ENCODE measurements at regions not wholly inside any gene's neighbourhood (a gene's known extent, or its start where the extent isn't known, plus 50 kb on each side); places are given as distances from the start of the nearest gene placed in this dataset.
A peak's percentile ranks its signal among the peaks of the same experiment; 100 is the strongest.

- DNase-seq (ENCODE audit: insufficient read length), result no peak
- TF ChIP-seq POLR2A (IDR thresholded peaks at IDR 0.05; ENCODE audit: low read depth, low read length) (no peak), TAF1 (IDR thresholded peaks at IDR 0.05; ENCODE audit: borderline replicate concordance, low read depth, low read length) (no peak), POLR2AphosphoS5 (IDR thresholded peaks at IDR 0.05; ENCODE audit: low read depth, low read length) (no peak)
- no peak for FAIRE-seq
Measured at GRCh38 chr21:16324630-16325029, 594.8 kb downstream of the USP25 start.

DNA sequence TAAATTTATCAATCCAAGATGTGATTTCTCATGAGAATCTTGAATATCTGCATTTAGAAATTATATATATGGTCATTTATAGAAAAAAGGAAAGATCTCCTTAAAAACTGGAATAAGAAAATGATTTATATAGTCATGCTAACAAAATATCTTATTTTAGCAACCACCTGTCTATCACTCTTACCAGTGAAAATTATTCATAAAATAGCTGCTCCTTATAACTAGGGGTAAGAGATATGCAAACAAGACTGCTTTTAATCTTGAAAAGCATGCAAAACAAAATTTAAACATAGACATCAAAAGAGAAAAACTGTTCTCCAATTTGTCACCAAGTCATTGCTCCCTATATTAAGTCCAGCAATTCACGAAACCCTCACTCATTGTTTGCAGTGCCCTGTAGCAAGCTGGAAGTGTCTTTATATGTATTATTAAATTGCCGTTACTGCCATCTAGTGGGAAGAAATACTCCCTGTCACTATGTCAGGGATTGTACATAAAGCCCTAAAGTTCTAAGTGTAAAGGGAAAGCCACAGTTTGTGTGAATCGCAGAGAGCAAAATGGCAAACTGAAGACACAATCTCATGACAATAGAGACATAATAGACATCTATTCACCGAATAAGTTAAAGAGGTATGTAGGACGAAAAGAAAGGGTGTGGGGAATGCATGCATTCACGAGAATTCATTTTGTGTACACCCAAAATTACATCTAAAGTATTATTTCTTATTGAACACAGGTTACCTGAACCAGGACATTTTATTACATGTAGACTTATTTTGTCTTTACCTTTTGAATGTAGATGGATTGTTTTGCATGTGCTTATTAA is 600.5 kb downstream of the USP25 start:
- DNase-seq (ENCODE audit: insufficient read length) (no peak), FAIRE-seq (peak; percentile 33)
- TF ChIP-seq POLR2AphosphoS5 (IDR thresholded peaks at IDR 0.05; ENCODE audit: low read depth, low read length), result no peak
- TF ChIP-seq POLR2A (IDR thresholded peaks at IDR 0.05; ENCODE audit: low read depth, low read length), result no peak
- no peak for TF ChIP-seq TAF1 (IDR thresholded peaks at IDR 0.05; ENCODE audit: borderline replicate concordance, low read depth, low read length)

DNA sequence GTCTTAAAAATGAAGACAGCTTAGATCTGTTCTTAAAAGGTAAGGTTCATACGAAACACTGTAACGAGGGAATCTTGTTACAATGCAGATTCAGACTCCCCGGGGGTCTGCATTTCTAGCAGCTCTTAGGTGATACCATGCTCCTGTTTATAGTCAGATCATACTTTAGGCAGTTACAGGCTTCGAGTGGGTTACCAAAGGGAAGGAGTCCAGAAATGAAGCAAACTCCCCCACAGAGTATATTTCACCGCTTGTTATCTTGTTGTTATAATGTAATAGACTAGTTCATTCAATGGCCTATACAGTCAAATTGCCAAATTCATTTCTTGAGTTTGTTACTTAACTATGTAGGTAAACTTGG is 601.1 kb downstream of the USP25 start:
- no peak for FAIRE-seq
- TF ChIP-seq POLR2AphosphoS5 (IDR thresholded peaks at IDR 0.05; ENCODE audit: low read depth, low read length) (no peak), POLR2A (IDR thresholded peaks at IDR 0.05; ENCODE audit: low read depth, low read length) (no peak), TAF1 (IDR thresholded peaks at IDR 0.05; ENCODE audit: borderline replicate concordance, low read depth, low read length) (no peak)
- DNase-seq (ENCODE audit: insufficient read length), result no peak

DNA sequence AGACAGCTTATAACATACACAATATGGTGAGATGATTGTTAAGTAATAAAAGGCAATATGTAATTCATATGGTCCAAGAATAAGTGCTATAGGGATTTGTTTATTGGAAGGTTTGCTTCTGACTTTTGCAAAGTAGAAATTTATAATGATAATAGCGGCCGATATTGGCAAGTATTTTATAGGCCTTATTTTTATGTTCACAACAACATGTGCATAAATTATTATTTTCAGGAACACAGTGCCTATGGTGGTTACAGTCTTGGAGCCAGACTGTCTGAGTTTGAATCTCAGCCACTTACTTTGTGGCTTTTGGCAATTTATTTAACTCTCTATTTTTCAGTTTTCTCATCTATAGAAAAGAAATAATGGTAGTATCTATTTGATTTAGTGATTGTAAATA is 607.5 kb downstream of the USP25 start:
- FAIRE-seq (no peak), DNase-seq (ENCODE audit: insufficient read length) (no peak)
- no peak for TF ChIP-seq POLR2A (IDR thresholded peaks at IDR 0.05; ENCODE audit: low read depth, low read length)

GRCh38 chr21:16342932-16343331 is 613.1 kb downstream of the USP25 start:
- DNase-seq (ENCODE audit: insufficient read length), result no peak
- no peak for FAIRE-seq
- TF ChIP-seq POLR2A (IDR thresholded peaks at IDR 0.05; ENCODE audit: low read depth, low read length) (no peak), POLR2AphosphoS5 (IDR thresholded peaks at IDR 0.05; ENCODE audit: low read depth, low read length) (no peak), TAF1 (IDR thresholded peaks at IDR 0.05; ENCODE audit: borderline replicate concordance, low read depth, low read length) (no peak)

- DNase-seq (ENCODE audit: insufficient read length) (no peak), FAIRE-seq (no peak)
- TF ChIP-seq POLR2AphosphoS5 (IDR thresholded peaks at IDR 0.05; ENCODE audit: low read depth, low read length) (no peak), TAF1 (IDR thresholded peaks at IDR 0.05; ENCODE audit: borderline replicate concordance, low read depth, low read length) (no peak), POLR2A (IDR thresholded peaks at IDR 0.05; ENCODE audit: low read depth, low read length) (no peak)
Measured at GRCh38 chr21:16343776-16344175, 614.0 kb downstream of the USP25 start.

GRCh38 chr21:16345757-16346156 is 616.0 kb downstream of the USP25 start:
- DNase-seq (ENCODE audit: insufficient read length) (no peak), FAIRE-seq (no peak)
- TF ChIP-seq POLR2AphosphoS5 (IDR thresholded peaks at IDR 0.05; ENCODE audit: low read depth, low read length) (no peak), TAF1 (IDR thresholded peaks at IDR 0.05; ENCODE audit: borderline replicate concordance, low read depth, low read length) (no peak), POLR2A (IDR thresholded peaks at IDR 0.05; ENCODE audit: low read depth, low read length) (no peak)

- DNase-seq (ENCODE audit: insufficient read length), result no peak
- FAIRE-seq, result no peak
- no peak for TF ChIP-seq POLR2AphosphoS5 (IDR thresholded peaks at IDR 0.05; ENCODE audit: low read depth, low read length)
Measured at GRCh38 chr21:16347223-16347622, 617.4 kb downstream of the USP25 start.

DNA sequence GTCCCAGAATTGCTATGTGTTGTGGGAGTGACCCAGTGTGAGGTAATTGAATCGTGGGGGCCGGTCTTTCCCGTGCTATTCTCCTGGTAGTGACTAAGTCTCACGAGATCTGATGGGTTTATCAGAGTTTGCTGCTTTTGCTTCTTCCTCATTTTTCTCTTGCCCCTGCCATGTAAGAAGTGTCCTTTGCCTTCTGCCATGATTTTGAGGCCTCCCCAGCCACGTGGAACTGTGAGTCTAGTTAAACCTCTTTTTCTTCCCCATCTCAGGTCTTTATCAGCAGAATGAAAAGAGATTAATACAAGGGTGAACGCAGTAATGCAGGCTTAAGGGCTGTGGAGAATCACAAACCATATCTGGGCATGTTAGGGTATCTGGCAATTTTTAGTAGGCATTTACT is 624.0 kb downstream of the USP25 start:
- TF ChIP-seq POLR2AphosphoS5 (IDR thresholded peaks at IDR 0.05; ENCODE audit: low read depth, low read length) (no peak), TAF1 (IDR thresholded peaks at IDR 0.05; ENCODE audit: borderline replicate concordance, low read depth, low read length) (no peak), POLR2A (IDR thresholded peaks at IDR 0.05; ENCODE audit: low read depth, low read length) (no peak)
- no peak for FAIRE-seq

GRCh38 chr21:16357994-16358393 is 628.2 kb downstream of the USP25 start:
- no peak for FAIRE-seq
- no peak for DNase-seq (ENCODE audit: insufficient read length)
- TF ChIP-seq POLR2AphosphoS5 (IDR thresholded peaks at IDR 0.05; ENCODE audit: low read depth, low read length), result no peak

More for the DNA sequence above, 624.0 kb downstream of the USP25 start:
- DNase-seq (ENCODE audit: insufficient read length), result no peak

- DNase-seq (ENCODE audit: insufficient read length) (no peak), FAIRE-seq (no peak)
- no peak for TF ChIP-seq POLR2A (IDR thresholded peaks at IDR 0.05; ENCODE audit: low read depth, low read length)
- TF ChIP-seq TAF1 (IDR thresholded peaks at IDR 0.05; ENCODE audit: borderline replicate concordance, low read depth, low read length), result no peak
- no peak for TF ChIP-seq POLR2AphosphoS5 (IDR thresholded peaks at IDR 0.05; ENCODE audit: low read depth, low read length)
Measured at GRCh38 chr21:16358784-16359183, 629.0 kb downstream of the USP25 start.

- no peak for FAIRE-seq
- no peak for TF ChIP-seq TAF1 (IDR thresholded peaks at IDR 0.05; ENCODE audit: borderline replicate concordance, low read depth, low read length)
- no peak for TF ChIP-seq POLR2A (IDR thresholded peaks at IDR 0.05; ENCODE audit: low read depth, low read length)
- TF ChIP-seq POLR2AphosphoS5 (IDR thresholded peaks at IDR 0.05; ENCODE audit: low read depth, low read length), result no peak
Measured at GRCh38 chr21:16363100-16363499, 633.3 kb downstream of the USP25 start.

GRCh38 chr21:16363518-16363917 is 633.7 kb downstream of the USP25 start:
- no peak for DNase-seq (ENCODE audit: insufficient read length)
- no peak for TF ChIP-seq TAF1 (IDR thresholded peaks at IDR 0.05; ENCODE audit: borderline replicate concordance, low read depth, low read length)
- TF ChIP-seq POLR2AphosphoS5 (IDR thresholded peaks at IDR 0.05; ENCODE audit: low read depth, low read length), result no peak
- TF ChIP-seq POLR2A (IDR thresholded peaks at IDR 0.05; ENCODE audit: low read depth, low read length), result no peak
- FAIRE-seq, result no peak

More at GRCh38 chr21:16363100-16363499, 633.3 kb downstream of the USP25 start:
- DNase-seq (ENCODE audit: insufficient read length), result no peak

Measured in GM12892 (cell line).